WTC11 (cell line): ENCODE measurements at regions not wholly inside any gene's neighbourhood (a gene's known extent, or its start where the extent isn't known, plus 50 kb on each side); places are given as distances from the start of the nearest gene placed in this dataset.

ENCODE experiments used
- ATAC-seq: fragments of 200-7000 bp; cut with Tn5 transposase; 2 replicates; pipeline ENCODE4 v1.10.0; 2021; ENCODE audit warnings: mild to moderate bottlenecking, moderate library complexity
- CTCF ChIA-PET: fragments of 300-600 bp; sonication (Branson Sonifier 250); formaldehyde crosslinking; loops from one replicate; lab custom pipeline; 2021; ENCODE audit warnings: antibody characterized with exemption; lab: Charles Lee
- POLR2A ChIA-PET: fragments of 350-600 bp; sonication (Branson Sonifier 250); formaldehyde crosslinking; loops from one replicate; lab custom pipeline; 2021; ENCODE audit warnings: antibody characterized with exemption; lab: Charles Lee
- DNase-seq: peaks from one replicate; pipeline ENCODE4 v3.0.0; 2021; ENCODE audit warnings: low spot score
- H3K27ac Mint-ChIP-seq: 2 replicates; pipeline ENCODE4 v1.8.0; 2021; ENCODE audit warnings: mixed read lengths
- H3K27me3 Mint-ChIP-seq: 2 replicates; pipeline ENCODE4 v1.8.0; 2021; ENCODE audit warnings: low read depth, mild to moderate bottlenecking, moderate library complexity, mixed read lengths
- H3K36me3 Mint-ChIP-seq: 2 replicates; pipeline ENCODE4 v1.8.0; 2021; ENCODE audit warnings: mixed read lengths
- H3K4me1 Mint-ChIP-seq: 2 replicates; pipeline ENCODE4 v1.8.0; 2022; ENCODE audit warnings: mixed read lengths
- H3K4me3 Mint-ChIP-seq: 2 replicates; pipeline ENCODE4 v1.8.0; 2021; ENCODE audit warnings: mild to moderate bottlenecking, moderate library complexity, mixed read lengths
- H3K9me3 Mint-ChIP-seq: 2 replicates; pipeline ENCODE4 v1.8.0; 2021; ENCODE audit warnings: mixed read lengths
- EMX1 ChIP-seq: fragments of 250-450 bp; sonication (Bioruptor Pico); IDR thresholded peaks from 2 replicates; pipeline ENCODE4 v1.8.0; 2021; ENCODE audit warnings: mild to moderate bottlenecking
- ESRRA ChIP-seq: sonication (generic); formaldehyde crosslinking; IDR thresholded peaks from 2 replicates; pipeline ENCODE4 v1.8.1; 2022; ENCODE audit warnings: mild to moderate bottlenecking, missing genetic modification reagents, borderline replicate concordance
- ETV6 ChIP-seq: sonication (generic); formaldehyde crosslinking; IDR thresholded peaks from 2 replicates; pipeline ENCODE4 v1.8.1; 2022; ENCODE audit warnings: mild to moderate bottlenecking, missing genetic modification reagents
- FOXJ3 ChIP-seq: sonication (generic); formaldehyde crosslinking; IDR thresholded peaks from 2 replicates; pipeline ENCODE4 v1.9.0; 2021; ENCODE audit warnings: missing genetic modification reagents, mild to moderate bottlenecking, borderline replicate concordance
- JUN ChIP-seq: sonication (generic); formaldehyde crosslinking; IDR thresholded peaks from 2 replicates; pipeline ENCODE4 v1.8.0; 2023; ENCODE audit warnings: mild to moderate bottlenecking, missing genetic modification reagents
- PRRX2 ChIP-seq: fragments of 250-450 bp; sonication (Bioruptor Pico); IDR thresholded peaks from 2 replicates; pipeline ENCODE4 v1.8.0; 2021; ENCODE audit warnings: mild to moderate bottlenecking
- TF ChIP-seq, protein P1 (sequence below): sonication (generic); formaldehyde crosslinking; IDR thresholded peaks from 2 replicates; pipeline ENCODE4 v1.8.0; 2022; ENCODE audit warnings: mild to moderate bottlenecking, missing genetic modification reagents
- TF ChIP-seq, protein P2 (sequence below): sonication (generic); formaldehyde crosslinking; IDR thresholded peaks from 2 replicates; pipeline ENCODE4 v1.8.0; 2022; ENCODE audit warnings: mild to moderate bottlenecking, missing genetic modification reagents
- TF ChIP-seq, protein P3 (sequence below): sonication (generic); formaldehyde crosslinking; IDR thresholded peaks from 2 replicates; pipeline ENCODE4 v1.8.1; 2022; ENCODE audit warnings: low read depth, mild to moderate bottlenecking, moderate library complexity, missing genetic modification reagents, borderline replicate concordance
- TF ChIP-seq, protein P4 (sequence below): fragments of 250-450 bp; sonication (Bioruptor Pico); IDR thresholded peaks from 2 replicates; pipeline ENCODE4 v1.9.0; 2021; ENCODE audit warnings: mild to moderate bottlenecking
- TF ChIP-seq, protein P5 (sequence below): fragments of 250-450 bp; sonication (Bioruptor Pico); IDR thresholded peaks from 2 replicates; pipeline ENCODE4 v1.8.0; 2021; ENCODE audit warnings: mild to moderate bottlenecking
- TF ChIP-seq, protein P6 (sequence below): sonication (generic); formaldehyde crosslinking; IDR thresholded peaks from 2 replicates; pipeline ENCODE4 v1.8.1; 2023; ENCODE audit warnings: mild to moderate bottlenecking, missing genetic modification reagents, moderate library complexity
- TF ChIP-seq, protein P7 (sequence below): sonication (generic); formaldehyde crosslinking; IDR thresholded peaks from 2 replicates; pipeline ENCODE4 v1.8.0; 2023; ENCODE audit warnings: missing genetic modification reagents, mild to moderate bottlenecking, borderline replicate concordance

DNA sequence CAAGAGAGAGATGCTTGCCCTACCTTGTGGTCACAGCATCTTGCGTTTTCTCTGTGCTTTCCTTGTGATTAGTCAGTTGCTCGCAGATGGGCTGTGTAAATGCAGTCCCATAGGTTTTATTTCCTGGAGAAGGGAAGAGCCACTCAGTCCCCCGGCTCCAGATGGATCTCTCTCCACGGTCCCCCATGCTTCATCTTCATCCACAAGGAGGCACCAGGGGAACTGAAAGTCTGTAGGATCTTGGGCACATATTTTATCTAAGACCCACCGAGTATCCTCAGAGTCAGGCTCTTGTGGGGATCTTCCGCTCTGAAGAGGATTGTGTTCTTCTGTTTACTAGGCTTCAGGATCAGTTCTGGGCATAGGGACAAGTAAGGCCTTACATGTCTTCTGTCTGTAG is 66.8 kb upstream of the E2F8 start (continued):
- TF ChIP-seq ETV6 (CRISPR knock-in tag) = no peak

DNA sequence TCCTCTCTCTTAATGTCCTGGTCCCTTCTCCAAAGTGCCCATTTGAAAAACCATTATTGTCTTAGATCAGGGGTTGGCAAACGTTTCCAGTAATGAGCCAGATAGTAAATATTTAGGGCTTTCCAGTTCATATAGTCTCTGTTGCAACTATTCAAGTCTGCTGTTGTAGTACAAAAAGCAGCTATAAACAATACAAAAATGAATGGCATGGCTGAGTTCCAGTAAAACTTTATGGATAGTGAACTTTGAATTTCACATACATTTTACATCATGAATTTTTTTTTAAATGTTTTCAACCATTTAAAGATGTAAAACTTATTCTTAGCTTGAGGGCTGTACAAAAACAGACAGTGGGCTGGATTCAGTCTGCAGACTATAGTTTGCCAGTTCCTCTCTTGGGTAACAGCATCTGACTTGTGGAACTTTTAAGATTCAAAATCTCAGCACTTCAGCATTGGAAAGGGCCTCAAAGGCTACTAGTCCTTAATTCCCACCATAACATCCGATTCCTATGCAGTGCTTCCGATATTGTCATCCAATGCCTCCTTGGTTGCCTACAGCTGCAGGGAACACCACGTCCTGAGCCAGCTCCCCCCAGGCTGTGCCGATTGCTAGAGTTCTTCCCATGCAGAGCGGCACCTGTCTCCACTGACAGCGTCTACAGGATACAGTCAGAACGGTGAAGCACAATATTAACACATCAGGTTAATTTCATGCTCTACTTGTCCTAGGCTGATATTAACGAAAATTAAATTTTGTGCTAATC is 65.6 kb upstream of the E2F8 start:
- H3K4me1 Mint-ChIP-seq = peaks cover under 1% of the 10 kb centered on the region; the same call in 1 of the 2 replicates
- H3K36me3 Mint-ChIP-seq = no peaks in the 10 kb centered on the region
- TF ChIP-seq, protein P1, sequence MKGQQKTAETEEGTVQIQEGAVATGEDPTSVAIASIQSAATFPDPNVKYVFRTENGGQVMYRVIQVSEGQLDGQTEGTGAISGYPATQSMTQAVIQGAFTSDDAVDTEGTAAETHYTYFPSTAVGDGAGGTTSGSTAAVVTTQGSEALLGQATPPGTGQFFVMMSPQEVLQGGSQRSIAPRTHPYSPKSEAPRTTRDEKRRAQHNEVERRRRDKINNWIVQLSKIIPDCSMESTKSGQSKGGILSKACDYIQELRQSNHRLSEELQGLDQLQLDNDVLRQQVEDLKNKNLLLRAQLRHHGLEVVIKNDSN (CRISPR knock-in tag) = no peak
- TF ChIP-seq, protein P2, sequence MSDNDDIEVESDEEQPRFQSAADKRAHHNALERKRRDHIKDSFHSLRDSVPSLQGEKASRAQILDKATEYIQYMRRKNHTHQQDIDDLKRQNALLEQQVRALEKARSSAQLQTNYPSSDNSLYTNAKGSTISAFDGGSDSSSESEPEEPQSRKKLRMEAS (CRISPR knock-in tag) = no peak
- TF ChIP-seq, protein P3, sequence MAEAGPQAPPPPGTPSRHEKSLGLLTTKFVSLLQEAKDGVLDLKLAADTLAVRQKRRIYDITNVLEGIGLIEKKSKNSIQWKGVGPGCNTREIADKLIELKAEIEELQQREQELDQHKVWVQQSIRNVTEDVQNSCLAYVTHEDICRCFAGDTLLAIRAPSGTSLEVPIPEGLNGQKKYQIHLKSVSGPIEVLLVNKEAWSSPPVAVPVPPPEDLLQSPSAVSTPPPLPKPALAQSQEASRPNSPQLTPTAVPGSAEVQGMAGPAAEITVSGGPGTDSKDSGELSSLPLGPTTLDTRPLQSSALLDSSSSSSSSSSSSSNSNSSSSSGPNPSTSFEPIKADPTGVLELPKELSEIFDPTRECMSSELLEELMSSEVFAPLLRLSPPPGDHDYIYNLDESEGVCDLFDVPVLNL (CRISPR knock-in tag) = no peak
- TF ChIP-seq, protein P4, sequence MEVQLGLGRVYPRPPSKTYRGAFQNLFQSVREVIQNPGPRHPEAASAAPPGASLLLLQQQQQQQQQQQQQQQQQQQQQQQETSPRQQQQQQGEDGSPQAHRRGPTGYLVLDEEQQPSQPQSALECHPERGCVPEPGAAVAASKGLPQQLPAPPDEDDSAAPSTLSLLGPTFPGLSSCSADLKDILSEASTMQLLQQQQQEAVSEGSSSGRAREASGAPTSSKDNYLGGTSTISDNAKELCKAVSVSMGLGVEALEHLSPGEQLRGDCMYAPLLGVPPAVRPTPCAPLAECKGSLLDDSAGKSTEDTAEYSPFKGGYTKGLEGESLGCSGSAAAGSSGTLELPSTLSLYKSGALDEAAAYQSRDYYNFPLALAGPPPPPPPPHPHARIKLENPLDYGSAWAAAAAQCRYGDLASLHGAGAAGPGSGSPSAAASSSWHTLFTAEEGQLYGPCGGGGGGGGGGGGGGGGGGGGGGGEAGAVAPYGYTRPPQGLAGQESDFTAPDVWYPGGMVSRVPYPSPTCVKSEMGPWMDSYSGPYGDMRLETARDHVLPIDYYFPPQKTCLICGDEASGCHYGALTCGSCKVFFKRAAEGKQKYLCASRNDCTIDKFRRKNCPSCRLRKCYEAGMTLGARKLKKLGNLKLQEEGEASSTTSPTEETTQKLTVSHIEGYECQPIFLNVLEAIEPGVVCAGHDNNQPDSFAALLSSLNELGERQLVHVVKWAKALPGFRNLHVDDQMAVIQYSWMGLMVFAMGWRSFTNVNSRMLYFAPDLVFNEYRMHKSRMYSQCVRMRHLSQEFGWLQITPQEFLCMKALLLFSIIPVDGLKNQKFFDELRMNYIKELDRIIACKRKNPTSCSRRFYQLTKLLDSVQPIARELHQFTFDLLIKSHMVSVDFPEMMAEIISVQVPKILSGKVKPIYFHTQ (CRISPR knock-in tag) = no peak
- TF ChIP-seq, protein P5, sequence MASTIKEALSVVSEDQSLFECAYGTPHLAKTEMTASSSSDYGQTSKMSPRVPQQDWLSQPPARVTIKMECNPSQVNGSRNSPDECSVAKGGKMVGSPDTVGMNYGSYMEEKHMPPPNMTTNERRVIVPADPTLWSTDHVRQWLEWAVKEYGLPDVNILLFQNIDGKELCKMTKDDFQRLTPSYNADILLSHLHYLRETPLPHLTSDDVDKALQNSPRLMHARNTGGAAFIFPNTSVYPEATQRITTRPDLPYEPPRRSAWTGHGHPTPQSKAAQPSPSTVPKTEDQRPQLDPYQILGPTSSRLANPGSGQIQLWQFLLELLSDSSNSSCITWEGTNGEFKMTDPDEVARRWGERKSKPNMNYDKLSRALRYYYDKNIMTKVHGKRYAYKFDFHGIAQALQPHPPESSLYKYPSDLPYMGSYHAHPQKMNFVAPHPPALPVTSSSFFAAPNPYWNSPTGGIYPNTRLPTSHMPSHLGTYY = no peak
- TF ChIP-seq PRRX2 (CRISPR knock-in tag) = no peak
- TF ChIP-seq JUN (CRISPR knock-in tag) = no peak
- no peak for TF ChIP-seq FOXJ3 (CRISPR knock-in tag)
- TF ChIP-seq ESRRA = no peak
- TF ChIP-seq EMX1 = no peak
- TF ChIP-seq, protein P6, sequence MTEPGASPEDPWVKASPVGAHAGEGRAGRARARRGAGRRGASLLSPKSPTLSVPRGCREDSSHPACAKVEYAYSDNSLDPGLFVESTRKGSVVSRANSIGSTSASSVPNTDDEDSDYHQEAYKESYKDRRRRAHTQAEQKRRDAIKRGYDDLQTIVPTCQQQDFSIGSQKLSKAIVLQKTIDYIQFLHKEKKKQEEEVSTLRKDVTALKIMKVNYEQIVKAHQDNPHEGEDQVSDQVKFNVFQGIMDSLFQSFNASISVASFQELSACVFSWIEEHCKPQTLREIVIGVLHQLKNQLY (CRISPR knock-in tag) = no peak
- TF ChIP-seq, protein P7, sequence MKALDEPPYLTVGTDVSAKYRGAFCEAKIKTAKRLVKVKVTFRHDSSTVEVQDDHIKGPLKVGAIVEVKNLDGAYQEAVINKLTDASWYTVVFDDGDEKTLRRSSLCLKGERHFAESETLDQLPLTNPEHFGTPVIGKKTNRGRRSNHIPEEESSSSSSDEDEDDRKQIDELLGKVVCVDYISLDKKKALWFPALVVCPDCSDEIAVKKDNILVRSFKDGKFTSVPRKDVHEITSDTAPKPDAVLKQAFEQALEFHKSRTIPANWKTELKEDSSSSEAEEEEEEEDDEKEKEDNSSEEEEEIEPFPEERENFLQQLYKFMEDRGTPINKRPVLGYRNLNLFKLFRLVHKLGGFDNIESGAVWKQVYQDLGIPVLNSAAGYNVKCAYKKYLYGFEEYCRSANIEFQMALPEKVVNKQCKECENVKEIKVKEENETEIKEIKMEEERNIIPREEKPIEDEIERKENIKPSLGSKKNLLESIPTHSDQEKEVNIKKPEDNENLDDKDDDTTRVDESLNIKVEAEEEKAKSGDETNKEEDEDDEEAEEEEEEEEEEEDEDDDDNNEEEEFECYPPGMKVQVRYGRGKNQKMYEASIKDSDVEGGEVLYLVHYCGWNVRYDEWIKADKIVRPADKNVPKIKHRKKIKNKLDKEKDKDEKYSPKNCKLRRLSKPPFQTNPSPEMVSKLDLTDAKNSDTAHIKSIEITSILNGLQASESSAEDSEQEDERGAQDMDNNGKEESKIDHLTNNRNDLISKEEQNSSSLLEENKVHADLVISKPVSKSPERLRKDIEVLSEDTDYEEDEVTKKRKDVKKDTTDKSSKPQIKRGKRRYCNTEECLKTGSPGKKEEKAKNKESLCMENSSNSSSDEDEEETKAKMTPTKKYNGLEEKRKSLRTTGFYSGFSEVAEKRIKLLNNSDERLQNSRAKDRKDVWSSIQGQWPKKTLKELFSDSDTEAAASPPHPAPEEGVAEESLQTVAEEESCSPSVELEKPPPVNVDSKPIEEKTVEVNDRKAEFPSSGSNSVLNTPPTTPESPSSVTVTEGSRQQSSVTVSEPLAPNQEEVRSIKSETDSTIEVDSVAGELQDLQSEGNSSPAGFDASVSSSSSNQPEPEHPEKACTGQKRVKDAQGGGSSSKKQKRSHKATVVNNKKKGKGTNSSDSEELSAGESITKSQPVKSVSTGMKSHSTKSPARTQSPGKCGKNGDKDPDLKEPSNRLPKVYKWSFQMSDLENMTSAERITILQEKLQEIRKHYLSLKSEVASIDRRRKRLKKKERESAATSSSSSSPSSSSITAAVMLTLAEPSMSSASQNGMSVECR = no peak
- CTCF ChIA-PET = interaction anchor here (0.7 to 1.9 kb wide), 4 partner anchors 27 to 597 kb away, joined by 3 to 7 read pairs (median 4); no protein-coding TSS in a partner anchor
- POLR2A ChIA-PET = no interaction called here
- no peak overlapping the region for H3K4me3 Mint-ChIP-seq
- H3K27ac Mint-ChIP-seq = no peak overlapping the region
- H3K9me3 Mint-ChIP-seq = peaks cover 3% of the 10 kb centered on the region; the same call in 1 of the 2 replicates
- ATAC-seq = no peak
- DNase-seq = no peak
- H3K27me3 Mint-ChIP-seq = no peaks in the 10 kb centered on the region; the same call in 1 of the 2 replicates
